ENCODE measurements at regions not wholly inside any gene's neighbourhood (a gene's known extent, or its start where the extent isn't known, plus 50 kb on each side); places are given as distances from the start of the nearest gene placed in this dataset.

DNA sequence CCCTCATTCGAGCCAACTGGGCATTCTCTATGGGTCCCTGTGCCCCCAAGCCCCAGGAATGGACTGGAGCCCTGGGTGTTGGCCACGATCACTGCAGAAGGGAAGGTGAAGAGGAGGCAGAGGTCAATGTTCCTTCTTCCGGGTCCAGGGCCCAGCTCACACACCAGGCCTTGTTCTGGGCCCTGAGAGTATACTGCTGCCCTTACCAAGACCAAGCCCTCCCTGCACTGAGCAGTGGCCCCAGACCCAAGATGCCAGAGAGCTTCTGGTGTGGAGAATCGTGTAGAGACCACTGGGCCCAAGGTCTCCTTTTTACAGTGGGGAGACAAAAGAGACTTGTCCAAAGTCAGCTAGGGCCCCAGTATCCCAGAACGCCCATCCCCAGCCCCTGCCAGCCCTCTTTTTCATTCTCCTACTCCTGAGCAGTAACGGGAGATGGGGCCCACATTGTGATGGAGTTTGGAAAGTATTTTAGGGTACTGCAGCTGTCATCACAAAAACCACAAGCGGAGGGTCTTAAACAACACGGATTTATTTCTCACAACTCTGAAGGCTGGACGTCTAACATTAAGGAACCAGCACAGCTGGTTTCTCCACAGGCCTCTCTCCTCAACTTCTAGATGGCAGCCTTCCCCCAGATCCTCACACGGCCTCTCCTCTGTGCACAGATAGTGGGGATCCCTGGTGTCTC is 79.4 kb downstream of the PDGFA start:
- no peak for TF ChIP-seq YBX1 (IDR thresholded peaks at IDR 0.05)
- TF ChIP-seq, protein P1, sequence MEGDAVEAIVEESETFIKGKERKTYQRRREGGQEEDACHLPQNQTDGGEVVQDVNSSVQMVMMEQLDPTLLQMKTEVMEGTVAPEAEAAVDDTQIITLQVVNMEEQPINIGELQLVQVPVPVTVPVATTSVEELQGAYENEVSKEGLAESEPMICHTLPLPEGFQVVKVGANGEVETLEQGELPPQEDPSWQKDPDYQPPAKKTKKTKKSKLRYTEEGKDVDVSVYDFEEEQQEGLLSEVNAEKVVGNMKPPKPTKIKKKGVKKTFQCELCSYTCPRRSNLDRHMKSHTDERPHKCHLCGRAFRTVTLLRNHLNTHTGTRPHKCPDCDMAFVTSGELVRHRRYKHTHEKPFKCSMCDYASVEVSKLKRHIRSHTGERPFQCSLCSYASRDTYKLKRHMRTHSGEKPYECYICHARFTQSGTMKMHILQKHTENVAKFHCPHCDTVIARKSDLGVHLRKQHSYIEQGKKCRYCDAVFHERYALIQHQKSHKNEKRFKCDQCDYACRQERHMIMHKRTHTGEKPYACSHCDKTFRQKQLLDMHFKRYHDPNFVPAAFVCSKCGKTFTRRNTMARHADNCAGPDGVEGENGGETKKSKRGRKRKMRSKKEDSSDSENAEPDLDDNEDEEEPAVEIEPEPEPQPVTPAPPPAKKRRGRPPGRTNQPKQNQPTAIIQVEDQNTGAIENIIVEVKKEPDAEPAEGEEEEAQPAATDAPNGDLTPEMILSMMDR (IDR thresholded peaks at IDR 0.05 in 2 of 3, conservative IDR thresholded peaks at IDR 0.05 in 1 of 3; ENCODE audit: control insufficient read depth in 2 of 3, extremely low read depth in 1 of 3, insufficient read depth in 1 of 3, low read depth in 3 of 3, low read length in 3 of 3) = no peak
- TF ChIP-seq POLR2AphosphoS2 (IDR thresholded peaks at IDR 0.05; ENCODE audit: low read depth, low read length) = no peak
- no peak for TF ChIP-seq EZH2 (IDR thresholded peaks at IDR 0.05; ENCODE audit: borderline replicate concordance, control insufficient read depth, low read depth, low read length)
- TF ChIP-seq CHD1 (IDR thresholded peaks at IDR 0.05; ENCODE audit: low read depth, low read length) = no peak
- TF ChIP-seq MYB (IDR thresholded peaks at IDR 0.05; ENCODE audit: borderline replicate concordance, low read depth, low read length) = no peak
- no peak for TF ChIP-seq EP300 (IDR thresholded peaks at IDR 0.05; ENCODE audit: borderline replicate concordance in 1 of 2, control insufficient read depth in 1 of 2, low read depth in 2 of 2, low read length in 2 of 2)
- no peak for TF ChIP-seq SMC3 (IDR thresholded peaks at IDR 0.05; ENCODE audit: borderline replicate concordance, low read length)
- no peak for TF ChIP-seq YY1 (IDR thresholded peaks at IDR 0.05; ENCODE audit: low read depth, low read length)
- TF ChIP-seq, protein P2, sequence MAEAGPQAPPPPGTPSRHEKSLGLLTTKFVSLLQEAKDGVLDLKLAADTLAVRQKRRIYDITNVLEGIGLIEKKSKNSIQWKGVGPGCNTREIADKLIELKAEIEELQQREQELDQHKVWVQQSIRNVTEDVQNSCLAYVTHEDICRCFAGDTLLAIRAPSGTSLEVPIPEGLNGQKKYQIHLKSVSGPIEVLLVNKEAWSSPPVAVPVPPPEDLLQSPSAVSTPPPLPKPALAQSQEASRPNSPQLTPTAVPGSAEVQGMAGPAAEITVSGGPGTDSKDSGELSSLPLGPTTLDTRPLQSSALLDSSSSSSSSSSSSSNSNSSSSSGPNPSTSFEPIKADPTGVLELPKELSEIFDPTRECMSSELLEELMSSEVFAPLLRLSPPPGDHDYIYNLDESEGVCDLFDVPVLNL (IDR thresholded peaks at IDR 0.05; ENCODE audit: low read depth, low read length) = no peak

Data from GM12878 (cell line).